GM18502 (cell line): ENCODE measurements at regions not wholly inside any gene's neighbourhood (a gene's known extent, or its start where the extent isn't known, plus 50 kb on each side); places are given as distances from the start of the nearest gene placed in this dataset.

Experiments
- ATAC-seq: cut with Tn5 transposase; IDR thresholded peaks from one replicate; pipeline ENCODE4 v1.9.1; 2021; ENCODE audit warnings: mild to moderate bottlenecking; ENCODE audit not compliant: unreplicated experiment, poor library complexity

DNA sequence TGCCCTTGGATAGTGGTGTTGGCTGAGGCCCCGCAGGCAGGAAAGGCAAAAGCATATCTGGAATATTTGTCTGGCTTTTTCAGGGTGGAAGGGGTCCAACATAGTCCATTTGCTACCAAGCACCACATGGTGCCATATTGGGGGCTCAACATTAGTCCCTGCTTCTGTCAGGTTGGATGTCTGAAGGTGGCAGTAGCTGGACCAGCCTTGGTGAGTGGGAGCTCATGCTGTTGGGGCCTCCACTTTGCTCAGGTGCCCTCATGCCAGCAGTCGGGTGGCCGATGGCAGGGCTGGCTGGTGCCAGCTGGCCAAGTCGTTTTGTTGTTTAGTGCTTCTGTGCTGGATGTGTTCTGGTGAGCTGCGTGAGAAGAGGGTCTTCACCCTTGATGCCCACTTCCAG is 135.3 kb downstream of the PAPOLA start:
- ATAC-seq, result no peak

DNA sequence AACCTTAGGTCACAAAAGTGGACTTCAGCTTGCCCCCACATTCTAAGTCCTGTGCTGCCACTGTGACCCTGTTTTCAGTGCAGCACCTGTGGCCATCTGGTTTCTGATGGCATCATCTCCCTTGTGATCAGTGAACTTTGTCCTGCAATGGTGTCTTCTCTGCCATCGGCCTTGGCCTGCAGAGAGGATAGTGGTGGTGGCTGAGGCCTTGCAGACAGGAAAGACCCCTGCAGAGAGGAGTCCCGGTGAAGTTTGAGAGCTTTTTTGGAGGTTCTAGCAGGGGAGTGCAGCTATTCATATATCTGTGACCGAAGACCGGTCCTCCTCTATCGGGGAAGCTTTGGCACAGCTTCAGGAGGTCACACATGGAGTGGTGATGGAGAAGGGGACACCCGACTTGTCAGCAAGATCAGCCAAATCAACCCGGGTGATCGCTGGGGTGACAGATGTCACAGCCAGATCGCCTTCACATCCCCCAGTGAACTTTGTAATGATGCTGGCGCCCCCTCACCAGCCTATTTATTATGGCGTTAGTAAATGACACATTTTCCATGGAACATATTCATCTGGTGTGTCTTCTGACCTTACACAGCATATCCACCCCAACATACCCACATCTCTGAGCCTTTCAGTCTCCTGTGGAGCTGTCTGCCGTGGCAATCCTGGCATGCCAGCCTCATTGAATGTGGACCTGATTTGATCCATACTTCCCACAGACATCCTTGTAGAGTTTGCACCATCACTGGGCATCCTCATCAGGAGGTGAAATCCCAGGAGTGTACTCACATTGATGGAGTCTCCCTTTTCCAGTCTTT is 136.1 kb downstream of the PAPOLA start:
- no peak for ATAC-seq

DNA sequence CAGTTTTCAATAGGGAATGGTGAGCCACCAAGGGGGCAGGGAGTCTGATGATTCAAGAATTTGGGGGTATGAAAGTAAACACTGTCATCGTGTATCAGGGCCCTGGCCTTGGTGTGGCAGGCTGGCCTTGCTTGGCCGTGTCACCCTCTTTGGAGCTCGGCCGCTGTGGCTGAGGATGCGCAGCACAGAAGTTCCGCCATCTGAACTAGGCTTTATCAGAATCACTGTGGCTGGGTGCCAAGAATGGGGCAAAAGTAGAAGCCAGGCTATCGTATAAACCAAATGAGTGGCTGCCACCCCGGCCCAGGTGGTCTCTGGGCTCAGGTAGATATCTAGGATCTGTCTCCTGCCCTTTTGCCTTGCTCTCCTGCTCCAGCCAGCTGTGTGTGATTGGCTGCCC is 137.4 kb downstream of the PAPOLA start:
- ATAC-seq, result no peak

DNA sequence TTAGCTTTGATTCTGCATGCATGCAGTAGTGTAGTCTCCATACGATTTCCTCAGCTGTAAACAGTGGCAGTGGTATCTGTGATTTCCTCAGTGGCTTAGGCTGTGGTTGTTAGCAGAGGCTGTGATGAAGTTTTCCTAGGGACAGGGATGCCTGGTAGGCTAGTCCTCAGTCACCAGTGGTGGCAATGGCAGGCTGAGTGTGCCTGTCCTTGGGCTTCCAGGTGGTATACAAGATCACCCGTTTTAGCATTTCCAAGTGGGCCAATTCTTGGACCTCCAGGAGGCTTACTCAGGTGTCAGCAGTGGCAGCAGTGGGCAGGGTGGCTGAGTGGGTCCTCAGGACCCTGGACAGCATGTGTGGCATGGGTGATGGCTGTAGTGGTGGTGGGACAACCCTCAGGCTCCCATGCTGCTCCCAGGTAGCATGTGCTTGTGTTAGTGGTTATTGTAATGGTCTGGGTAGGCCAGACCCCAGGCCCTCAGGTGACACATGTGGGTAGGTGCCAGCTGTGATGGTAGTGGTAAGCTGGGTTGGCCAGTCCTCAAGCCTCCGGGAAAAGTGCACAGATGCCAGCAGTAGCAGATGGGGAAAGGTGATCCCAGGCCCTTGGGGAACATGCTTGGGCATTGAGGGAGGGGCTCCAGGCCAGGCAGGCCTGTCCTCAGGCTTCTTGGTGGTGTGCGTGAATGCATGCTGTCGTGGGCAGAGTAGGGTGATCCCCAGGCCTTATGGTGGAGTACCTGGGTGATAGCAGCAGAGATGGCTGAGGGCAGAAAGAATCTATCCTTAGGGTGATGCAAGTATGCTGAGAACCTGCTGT is 146.5 kb downstream of the PAPOLA start:
- ATAC-seq, result no peak

DNA sequence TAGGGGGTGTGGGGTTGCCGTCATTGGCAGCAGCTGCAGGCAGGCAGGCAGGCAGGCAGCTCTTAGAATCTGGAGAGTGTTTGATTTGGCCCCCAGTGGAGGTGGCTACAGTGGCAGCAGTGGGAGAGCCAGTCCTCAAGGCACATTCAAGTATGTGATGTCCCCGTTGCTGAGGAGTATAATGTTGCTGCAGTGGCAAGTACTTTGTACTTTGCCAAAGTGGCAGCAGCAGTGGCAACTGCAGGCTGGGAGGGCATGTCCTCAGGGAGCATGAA is 147.1 kb downstream of the PAPOLA start:
- ATAC-seq, result no peak

DNA sequence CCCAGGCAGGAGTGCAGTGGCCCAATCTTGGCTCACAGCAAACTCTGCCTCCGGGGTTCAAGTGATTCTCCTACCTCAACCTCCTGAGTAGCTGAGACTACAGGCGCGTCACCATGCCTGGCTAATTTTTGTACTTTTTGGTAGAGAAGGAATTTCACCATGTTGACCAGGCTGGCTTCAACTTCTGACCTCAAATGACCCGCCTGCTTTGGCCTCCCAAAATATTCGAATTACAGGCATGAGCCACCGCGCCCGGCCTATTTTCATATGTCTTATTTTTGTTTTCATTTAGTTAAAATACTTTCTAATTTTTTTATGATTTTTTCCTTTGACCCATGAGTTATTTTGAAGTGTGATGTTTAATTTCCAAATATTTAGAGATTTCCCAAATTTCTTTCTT is 143.6 kb upstream of the VRK1 start:
- ATAC-seq, result no peak

GRCh38 chr14:96658611-96659010 is 138.6 kb upstream of the VRK1 start:
- ATAC-seq, result no peak

- no peak for ATAC-seq
Observed at GRCh38 chr14:96660123-96660522, 137.1 kb upstream of the VRK1 start.

GRCh38 chr14:96660667-96661066 is 136.5 kb upstream of the VRK1 start:
- no peak for ATAC-seq

GRCh38 chr14:96661244-96661969 is 135.8 kb upstream of the VRK1 start:
- ATAC-seq, result no peak

DNA sequence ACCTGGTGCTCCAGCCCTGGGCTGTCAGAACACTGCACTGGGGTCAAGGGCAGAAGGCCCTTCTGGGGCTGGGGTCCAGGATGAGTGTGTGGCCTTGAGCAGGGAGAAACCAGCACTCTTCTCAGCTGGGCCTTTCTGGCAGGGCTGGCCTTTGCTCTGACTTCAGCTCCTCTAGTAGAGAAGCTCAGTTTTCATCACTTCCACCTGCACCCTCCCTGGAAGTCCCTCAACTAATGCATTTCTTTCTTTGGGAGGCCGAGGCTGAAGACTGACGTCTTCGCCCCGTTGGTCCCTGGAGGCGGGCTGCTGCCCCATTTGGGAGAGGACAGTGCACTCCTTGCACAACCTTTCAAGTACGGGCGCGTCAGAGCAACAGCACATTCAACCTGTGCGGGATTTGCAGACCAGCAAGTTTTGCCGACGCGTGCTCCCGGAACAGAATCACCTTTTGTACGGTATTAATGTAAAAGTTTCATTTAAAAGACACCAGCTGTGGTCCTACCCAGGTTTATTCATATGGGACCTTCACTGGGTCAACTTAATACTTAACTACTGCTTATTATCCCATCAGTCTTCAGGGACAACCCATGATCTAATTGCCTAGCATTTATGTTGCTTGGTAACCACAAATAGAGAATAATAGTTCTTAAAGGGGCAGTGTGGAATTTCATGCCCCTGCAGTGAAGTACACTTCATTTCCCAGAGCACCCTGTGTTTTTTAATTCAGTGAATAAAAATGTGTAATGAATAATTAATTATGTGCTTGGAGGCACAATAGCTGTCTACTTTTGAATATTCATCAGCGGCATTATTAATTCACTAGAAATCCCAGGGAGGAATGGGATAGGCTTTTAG is 134.8 kb upstream of the VRK1 start:
- no peak for ATAC-seq

DNA sequence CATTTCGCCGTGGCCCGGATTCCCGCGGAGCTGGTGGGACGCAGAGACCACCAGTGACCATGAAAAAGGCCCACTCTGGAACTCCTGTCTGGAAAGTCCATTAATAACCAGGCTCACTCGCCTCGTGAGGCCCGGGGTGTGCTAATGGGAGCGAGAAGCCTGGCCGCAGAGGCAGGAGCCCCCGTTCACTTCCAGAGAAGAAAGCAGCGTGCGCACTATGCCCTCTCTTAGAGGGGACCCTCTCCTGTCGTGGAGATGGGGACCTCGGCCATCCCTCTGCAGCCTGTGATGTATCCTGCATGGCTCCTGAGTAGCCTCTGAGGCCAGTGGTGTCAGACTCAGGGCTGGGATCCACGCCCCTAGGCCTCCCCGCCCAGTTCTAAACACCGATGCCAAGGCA is 134.1 kb upstream of the VRK1 start:
- ATAC-seq, result no peak

DNA sequence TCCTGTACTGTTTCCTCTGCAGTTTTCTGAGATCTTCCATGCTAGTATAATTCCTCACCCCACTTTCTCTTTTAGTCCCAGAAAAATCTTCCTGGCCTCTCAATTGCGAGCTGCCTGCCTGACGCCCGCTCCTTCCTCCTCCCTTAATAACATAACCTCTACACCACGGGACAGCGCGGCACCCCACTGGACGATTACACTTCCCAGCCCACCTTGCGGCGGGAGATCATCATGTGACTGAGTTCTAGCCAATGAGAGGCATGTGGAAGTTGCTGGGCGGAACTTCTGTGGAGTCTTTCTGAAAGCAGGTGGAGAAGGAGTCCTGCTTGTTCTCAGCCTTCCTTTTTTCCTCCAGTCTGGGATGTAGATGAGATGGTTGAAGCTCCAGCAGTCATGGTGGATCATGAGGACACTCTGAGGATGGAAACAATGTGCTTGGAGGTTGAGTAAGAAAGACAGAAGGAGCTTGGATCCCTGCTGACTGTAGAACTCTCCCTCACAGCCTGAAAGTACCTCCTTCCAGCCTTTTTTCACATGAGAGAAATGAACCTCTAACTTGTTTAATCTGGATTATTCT is 133.6 kb upstream of the VRK1 start:
- ATAC-seq, result no peak

DNA sequence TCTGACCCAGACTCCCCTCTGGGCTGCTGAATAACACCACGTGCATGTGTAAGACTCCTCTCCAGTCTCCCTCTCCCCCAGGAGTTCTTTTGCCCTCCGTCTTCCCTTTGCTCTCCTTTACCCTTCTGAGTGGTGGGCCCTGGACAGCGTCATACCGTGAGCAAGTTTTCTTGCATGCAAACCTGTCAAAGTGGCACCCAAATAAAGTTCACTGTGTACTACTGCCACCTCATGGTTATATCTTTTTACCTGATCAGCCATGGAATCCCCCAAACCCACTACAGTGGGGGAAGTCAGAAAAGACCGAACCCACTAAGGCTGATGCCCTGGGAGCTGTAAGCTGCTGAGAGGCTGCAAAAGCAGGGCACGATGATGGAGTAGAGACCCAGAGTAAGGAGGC is 131.1 kb upstream of the VRK1 start:
- no peak for ATAC-seq

GRCh38 chr14:96670391-96670790 is 126.8 kb upstream of the VRK1 start:
- no peak for ATAC-seq

GRCh38 chr14:96671218-96671617 is 126.0 kb upstream of the VRK1 start:
- ATAC-seq, result no peak

DNA sequence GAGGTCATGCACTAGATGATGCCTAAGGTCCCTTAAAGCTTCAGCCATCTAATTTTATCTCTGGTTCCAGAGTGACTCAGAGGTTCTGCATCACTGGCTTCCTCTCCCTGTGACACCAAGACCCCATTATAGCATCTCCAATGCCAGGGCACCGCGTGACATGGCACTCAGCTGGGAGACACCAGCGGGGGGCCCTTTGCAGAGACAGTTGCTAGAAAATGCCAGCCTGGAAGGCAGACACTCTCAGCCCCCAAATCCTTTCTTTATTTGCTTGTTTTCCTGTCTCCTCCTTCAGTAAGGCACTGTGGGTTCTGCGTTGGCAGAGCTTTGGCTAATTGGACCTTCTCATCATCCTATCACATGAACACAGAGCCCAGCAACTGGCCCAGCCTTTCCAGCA is 123.5 kb upstream of the VRK1 start:
- no peak for ATAC-seq

DNA sequence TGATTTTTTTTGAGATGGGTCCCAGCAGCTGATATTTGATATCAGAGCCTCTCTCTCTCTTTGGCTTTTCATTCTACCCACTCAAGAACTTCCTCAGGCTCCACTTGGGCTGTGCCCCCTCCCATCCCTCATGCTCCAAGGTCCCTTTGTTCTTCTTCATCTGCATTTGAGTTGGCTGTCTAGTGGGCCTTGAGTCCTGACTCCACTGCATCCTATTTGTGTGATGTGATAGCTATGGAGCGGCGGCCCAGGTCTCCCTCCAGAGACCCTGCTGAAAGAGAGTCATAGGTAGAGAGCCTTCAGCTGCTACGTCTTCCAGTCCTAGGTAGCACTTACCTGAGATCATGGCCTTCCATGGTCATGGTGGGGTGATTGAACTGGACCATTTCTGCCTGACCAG is 123.1 kb upstream of the VRK1 start:
- no peak for ATAC-seq

DNA sequence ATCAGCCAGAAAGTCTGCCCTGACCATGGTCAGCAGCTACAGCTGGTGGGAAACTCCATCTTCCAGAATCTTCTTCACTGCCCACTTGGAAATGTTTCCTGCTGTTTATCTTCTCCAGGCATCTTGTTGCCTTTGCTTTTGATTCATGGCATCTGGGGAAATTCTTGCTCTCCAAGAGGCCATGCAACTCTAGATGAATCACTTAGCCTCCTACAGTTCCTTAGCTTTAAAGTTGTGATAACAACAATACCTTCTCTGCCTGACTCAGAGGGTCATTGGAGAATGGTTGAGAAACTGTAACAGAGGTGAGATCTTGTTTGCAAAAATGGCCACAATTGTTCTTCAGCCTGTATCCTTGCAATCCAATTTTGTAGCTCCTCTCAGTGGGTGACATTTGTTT is 121.0 kb upstream of the VRK1 start:
- ATAC-seq, result no peak

DNA sequence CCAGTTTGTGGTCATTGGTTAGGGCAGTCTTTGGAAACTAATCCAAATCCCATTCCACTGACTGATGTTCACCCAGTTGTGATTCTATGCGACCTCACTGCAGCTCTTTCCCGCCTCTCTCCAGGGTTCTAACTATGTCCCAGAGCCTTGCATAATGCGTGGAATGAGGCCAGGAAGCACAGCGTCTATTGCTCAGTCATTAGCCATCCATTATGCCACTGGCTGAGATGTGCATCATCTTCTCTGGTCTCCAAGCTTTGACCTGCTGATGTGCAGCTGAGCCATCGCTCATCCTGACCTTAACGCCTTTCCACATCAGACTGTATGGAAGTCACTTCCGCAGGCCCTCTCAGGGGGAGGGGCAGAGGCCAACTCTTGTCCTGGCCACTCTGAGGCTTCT is 115.4 kb upstream of the VRK1 start:
- no peak for ATAC-seq
